Natural killer cell treated with Interleukin-12 subunit alpha and Interleukin-12 subunit beta and Interleukin-15 and Interleukin-18, amount 100 ng/mL, for 72 hours (primary cell): ENCODE measurements at regions not wholly inside any gene's neighbourhood (a gene's known extent, or its start where the extent isn't known, plus 50 kb on each side); places are given as distances from the start of the nearest gene placed in this dataset.

Experiments used
- ATAC-seq, 2 donors: fragments of 150-1000 bp; cut with Tn5 transposase in 1 of 2; sonication (Bioruptor Pico), chemical (Tn5 transposase) in 1 of 2; 2 replicates each; pipeline ENCODE4 v1.10.0; 2021
- DNase-seq: peaks from one replicate; pipeline ENCODE4 v3.0.0; 2022; ENCODE audit warnings: low spot score
- H3K27ac Mint-ChIP-seq, 2 donors: 1 replicate in 1 of 2; 2 replicates in 1 of 2; pipeline ENCODE4 v1.8.0; 2022; ENCODE audit warnings: mixed read lengths in 2 of 2, mild to moderate bottlenecking in 1 of 2, moderate library complexity in 1 of 2
- H3K27me3 Mint-ChIP-seq, 2 donors: 1 replicate in 1 of 2; 2 replicates in 1 of 2; pipeline ENCODE4 v1.8.0; 2022; ENCODE audit warnings: mixed read lengths in 2 of 2
- H3K36me3 Mint-ChIP-seq: one replicate; pipeline ENCODE4 v1.8.0; 2022; ENCODE audit warnings: mixed read lengths
- H3K4me1 Mint-ChIP-seq, 2 donors: 1 replicate in 1 of 2; 2 replicates in 1 of 2; pipeline ENCODE4 v1.8.0; 2022; ENCODE audit warnings: low read depth in 2 of 2, mixed read lengths in 2 of 2, mild to moderate bottlenecking in 1 of 2
- H3K4me3 Mint-ChIP-seq: one replicate; pipeline ENCODE4 v1.8.0; 2022; ENCODE audit warnings: mixed read lengths
- H3K9me3 Mint-ChIP-seq: 2 replicates; pipeline ENCODE4 v1.8.0; 2022; ENCODE audit warnings: mixed read lengths

- H3K4me3 Mint-ChIP-seq = no peak overlapping the region
- no peaks in the 10 kb centered on the region for H3K4me1 Mint-ChIP-seq
- H3K27me3 Mint-ChIP-seq = no peaks in the 10 kb centered on the region
- ATAC-seq (no peak), DNase-seq (no peak)
- H3K27ac Mint-ChIP-seq = no peak overlapping the region
- H3K36me3 Mint-ChIP-seq = no peaks in the 10 kb centered on the region
- no peaks in the 10 kb centered on the region for H3K9me3 Mint-ChIP-seq
Observed at GRCh38 chr4:182174979-182175378, 68.2 kb upstream of the TENM3 start.

GRCh38 chr4:182175788-182176519, 67.2 kb upstream of the TENM3 start:
- no peak for DNase-seq
- no peak for ATAC-seq
- Mint-ChIP-seq H3K27ac (no peak overlapping the region), H3K9me3 (no peaks in the 10 kb centered on the region), H3K4me1 (no peaks in the 10 kb centered on the region), H3K36me3 (no peaks in the 10 kb centered on the region), H3K4me3 (no peak overlapping the region), H3K27me3 (no peaks in the 10 kb centered on the region)

GRCh38 chr4:182177166-182177565, 66.0 kb upstream of the TENM3 start:
- no peak for ATAC-seq
- Mint-ChIP-seq H3K27me3 (no peaks in the 10 kb centered on the region), H3K9me3 (no peaks in the 10 kb centered on the region)

GRCh38 chr4:182179105-182179504, 64.1 kb upstream of the TENM3 start:
- H3K4me3 Mint-ChIP-seq = no peak overlapping the region
- H3K9me3 Mint-ChIP-seq = no peaks in the 10 kb centered on the region
- ATAC-seq (no peak), DNase-seq (no peak)
- no peaks in the 10 kb centered on the region for H3K4me1 Mint-ChIP-seq
- H3K27me3 Mint-ChIP-seq = no peaks in the 10 kb centered on the region
- no peak overlapping the region for H3K27ac Mint-ChIP-seq
- no peaks in the 10 kb centered on the region for H3K36me3 Mint-ChIP-seq

More at GRCh38 chr4:182177166-182177565, 66.0 kb upstream of the TENM3 start:
- no peaks in the 10 kb centered on the region for H3K4me1 Mint-ChIP-seq
- H3K36me3 Mint-ChIP-seq = no peaks in the 10 kb centered on the region
- no peak for DNase-seq
- no peak overlapping the region for H3K27ac Mint-ChIP-seq
- H3K4me3 Mint-ChIP-seq = no peak overlapping the region

GRCh38 chr4:182179751-182180150, 63.5 kb upstream of the TENM3 start:
- no peak for DNase-seq
- Mint-ChIP-seq H3K4me1 (no peaks in the 10 kb centered on the region), H3K27me3 (no peaks in the 10 kb centered on the region), H3K27ac (no peak overlapping the region), H3K9me3 (no peaks in the 10 kb centered on the region), H3K4me3 (no peak overlapping the region), H3K36me3 (no peaks in the 10 kb centered on the region)
- ATAC-seq = no peak

- Mint-ChIP-seq H3K27ac (no peak overlapping the region), H3K9me3 (no peaks in the 10 kb centered on the region), H3K4me1 (no peaks in the 10 kb centered on the region)
Observed at GRCh38 chr4:182185491-182185890, 57.7 kb upstream of the TENM3 start.

GRCh38 chr4:182187674-182188073, 55.5 kb upstream of the TENM3 start:
- Mint-ChIP-seq H3K27me3 (peaks cover 0 to 6% of the 10 kb centered on the region in 2 donors), H3K27ac (no peak overlapping the region), H3K4me1 (no peaks in the 10 kb centered on the region), H3K36me3 (no peaks in the 10 kb centered on the region), H3K9me3 (peaks cover 3% of the 10 kb centered on the region), H3K4me3 (no peak overlapping the region)
- DNase-seq (no peak), ATAC-seq (no peak)

More at GRCh38 chr4:182185491-182185890, 57.7 kb upstream of the TENM3 start:
- DNase-seq = no peak
- no peaks in the 10 kb centered on the region for H3K27me3 Mint-ChIP-seq
- no peak overlapping the region for H3K4me3 Mint-ChIP-seq
- no peaks in the 10 kb centered on the region for H3K36me3 Mint-ChIP-seq
- ATAC-seq = no peak

- DNase-seq (no peak), ATAC-seq (no peak)
- H3K9me3 Mint-ChIP-seq = peaks cover 3% of the 10 kb centered on the region
- H3K27me3 Mint-ChIP-seq = peaks cover 0 to 6% of the 10 kb centered on the region in 2 donors
- no peak overlapping the region for H3K27ac Mint-ChIP-seq
- no peaks in the 10 kb centered on the region for H3K4me1 Mint-ChIP-seq
- no peaks in the 10 kb centered on the region for H3K36me3 Mint-ChIP-seq
- no peak overlapping the region for H3K4me3 Mint-ChIP-seq
Observed at GRCh38 chr4:182188622-182189021, 54.6 kb upstream of the TENM3 start.

- Mint-ChIP-seq H3K36me3 (no peaks in the 10 kb centered on the region), H3K9me3 (peaks cover 3% of the 10 kb centered on the region), H3K27ac (no peak overlapping the region), H3K4me1 (no peaks in the 10 kb centered on the region), H3K27me3 (peaks cover 0 to 6% of the 10 kb centered on the region in 2 donors), H3K4me3 (no peak overlapping the region)
- no peak for ATAC-seq
- DNase-seq = no peak
Observed at GRCh38 chr4:182189103-182189878, 53.9 kb upstream of the TENM3 start.

GRCh38 chr4:182190306-182190705, 52.9 kb upstream of the TENM3 start:
- Mint-ChIP-seq H3K36me3 (no peaks in the 10 kb centered on the region), H3K4me1 (no peaks in the 10 kb centered on the region), H3K27me3 (peaks cover 0 to 6% of the 10 kb centered on the region in 2 donors), H3K27ac (no peak overlapping the region), H3K9me3 (peaks cover 3% of the 10 kb centered on the region), H3K4me3 (no peak overlapping the region)
- ATAC-seq = no peak
- DNase-seq = no peak

GRCh38 chr4:182192511-182193181, 50.6 kb upstream of the TENM3 start:
- DNase-seq (no peak), ATAC-seq (no peak)
- H3K4me3 Mint-ChIP-seq = no peak overlapping the region
- H3K36me3 Mint-ChIP-seq = no peaks in the 10 kb centered on the region
- no peak overlapping the region for H3K27ac Mint-ChIP-seq
- H3K4me1 Mint-ChIP-seq = no peaks in the 10 kb centered on the region
- peaks cover 3% of the 10 kb centered on the region for H3K9me3 Mint-ChIP-seq
- H3K27me3 Mint-ChIP-seq = peaks cover 0 to 6% of the 10 kb centered on the region in 2 donors

GRCh38 chr4:182193311-182193710, 49.9 kb upstream of the TENM3 start:
- Mint-ChIP-seq H3K36me3 (no peaks in the 10 kb centered on the region), H3K4me1 (no peaks in the 10 kb centered on the region), H3K27me3 (peaks cover 0 to 6% of the 10 kb centered on the region in 2 donors), H3K4me3 (no peak overlapping the region), H3K9me3 (peaks cover 6% of the 10 kb centered on the region), H3K27ac (no peak overlapping the region)
- DNase-seq = no peak
- ATAC-seq = no peak
